ENCODE measurements at regions not wholly inside any gene's neighbourhood (a gene's known extent, or its start where the extent isn't known, plus 50 kb on each side); places are given as distances from the start of the nearest gene placed in this dataset.

- intact Hi-C loops (cut with DNase I): no loop called here
- H3K27me3 ChIP-seq: no peaks in the 10 kb centered on the region
- no peak for DNase-seq (ENCODE audit: low spot score in 2 of 2)
- no peak overlapping the region for H3K27ac ChIP-seq
- no peak for TF ChIP-seq CTCF (IDR thresholded peaks at IDR 0.05)
- no peaks in the 10 kb centered on the region for H3K4me1 ChIP-seq
- H3K9me3 ChIP-seq: no peaks in the 10 kb centered on the region
- H3K36me3 ChIP-seq: no peaks in the 10 kb centered on the region
- H3K4me3 ChIP-seq: no peak overlapping the region
Measured at GRCh38 chr17:79434215-79434614, 176.6 kb downstream of the RBFOX3 start.

- intact Hi-C loops (cut with DNase I): no loop called here
- Histone ChIP-seq H3K4me1 (no peaks in the 10 kb centered on the region), H3K36me3 (no peaks in the 10 kb centered on the region), H3K27ac (no peak overlapping the region), H3K9me3 (no peaks in the 10 kb centered on the region), H3K4me3 (no peak overlapping the region), H3K27me3 (no peaks in the 10 kb centered on the region)
- no peak for TF ChIP-seq CTCF (IDR thresholded peaks at IDR 0.05)
- DNase-seq (ENCODE audit: low spot score in 2 of 2): no peak
Measured at GRCh38 chr17:79433379-79433778, 177.5 kb downstream of the RBFOX3 start.

- Histone ChIP-seq H3K4me3 (no peak overlapping the region), H3K36me3 (no peaks in the 10 kb centered on the region), H3K27ac (no peak overlapping the region), H3K9me3 (no peaks in the 10 kb centered on the region), H3K4me1 (no peaks in the 10 kb centered on the region), H3K27me3 (no peaks in the 10 kb centered on the region)
- no peak for TF ChIP-seq CTCF (IDR thresholded peaks at IDR 0.05)
- intact Hi-C loops (cut with DNase I): no loop called here
- DNase-seq (ENCODE audit: low spot score in 2 of 2): no peak
Measured at GRCh38 chr17:79431175-79431574, 179.7 kb downstream of the RBFOX3 start.

GRCh38 chr17:79429864-79430494, 180.9 kb downstream of the RBFOX3 start:
- H3K27me3 ChIP-seq: no peaks in the 10 kb centered on the region
- intact Hi-C loops (cut with DNase I): no loop called here

GRCh38 chr17:79428988-79429387, 181.9 kb downstream of the RBFOX3 start:
- TF ChIP-seq CTCF (IDR thresholded peaks at IDR 0.05): no peak
- Histone ChIP-seq H3K4me3 (no peak overlapping the region), H3K27ac (no peak overlapping the region), H3K9me3 (no peaks in the 10 kb centered on the region), H3K36me3 (no peaks in the 10 kb centered on the region), H3K27me3 (no peaks in the 10 kb centered on the region), H3K4me1 (no peaks in the 10 kb centered on the region)
- intact Hi-C loops (cut with DNase I): no loop called here
- no peak for DNase-seq (ENCODE audit: low spot score in 2 of 2)

More at GRCh38 chr17:79429864-79430494, 180.9 kb downstream of the RBFOX3 start:
- Histone ChIP-seq H3K4me1 (no peaks in the 10 kb centered on the region), H3K36me3 (no peaks in the 10 kb centered on the region), H3K27ac (no peak overlapping the region), H3K9me3 (no peaks in the 10 kb centered on the region), H3K4me3 (no peak overlapping the region)
- no peak for DNase-seq (ENCODE audit: low spot score in 2 of 2)
- no peak for TF ChIP-seq CTCF (IDR thresholded peaks at IDR 0.05)

Measured in ascending aorta (tissue), 2 donors.